BJ (cell line): ENCODE measurements at regions not wholly inside any gene's neighbourhood (a gene's known extent, or its start where the extent isn't known, plus 50 kb on each side); places are given as distances from the start of the nearest gene placed in this dataset.

Experiments used
- CTCF ChIA-PET: fragments of 350-600 bp; formaldehyde crosslinking; extraction: SDS; loops from one replicate; lab custom pipeline; 2021; ENCODE audit warnings: antibody characterized with exemption, inconsistent platforms; lab: Yijun Ruan, JAX
- POLR2A ChIA-PET: fragments of 300-600 bp; sonication (Branson Sonifier 250); formaldehyde crosslinking; extraction: SDS; loops from one replicate; lab custom pipeline; 2021; ENCODE audit warnings: antibody characterized with exemption; lab: Charles Lee
- DNase-seq: peaks from one replicate; pipeline ENCODE4 v3.0.0-alpha.2; 2011; ENCODE audit warnings: low read depth
- H3K27me3 ChIP-seq: 2 replicates; pipeline ENCODE4 v1.6.0; 2011; ENCODE audit warnings: low read length; ENCODE audit not compliant: control insufficient read depth, insufficient read depth
- H3K36me3 ChIP-seq: 2 replicates; pipeline ENCODE4 v1.5.1; 2011; ENCODE audit warnings: low read length; ENCODE audit not compliant: control insufficient read depth, insufficient read depth
- H3K4me3 ChIP-seq: 2 replicates; pipeline ENCODE4 v1.5.1; 2011; ENCODE audit warnings: low read depth, mild to moderate bottlenecking, control low read depth, low read length
- TF ChIP-seq, protein P1 (sequence below): IDR thresholded peaks from 2 replicates; pipeline ENCODE4 v1.5.1; 2011; ENCODE audit warnings: low read depth, mild to moderate bottlenecking, control low read depth, inconsistent platforms, low read length, moderate library complexity; ENCODE audit not compliant: insufficient read depth

DNA sequence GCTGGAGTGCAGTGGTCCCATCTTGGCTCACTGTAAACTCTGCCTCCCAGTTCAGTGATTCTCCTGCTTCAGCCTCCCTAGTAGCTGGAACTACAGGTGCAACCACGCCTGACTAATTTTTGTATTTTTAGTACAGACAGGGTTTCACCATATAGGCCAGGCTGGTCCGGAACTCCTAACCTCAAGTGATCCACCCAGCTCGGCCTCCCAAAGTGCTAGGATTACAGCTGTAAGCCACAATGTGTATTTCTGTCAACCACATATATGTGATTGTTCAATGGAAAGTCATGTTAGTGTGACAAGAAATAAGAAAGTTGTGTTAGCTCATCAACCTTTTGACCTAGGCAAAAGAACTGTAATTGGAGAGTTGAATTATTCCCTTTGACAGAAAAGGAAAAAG lies 677.1 kb upstream of the CHD1 start:
- no peak overlapping the region for H3K4me3 ChIP-seq
- no peaks in the 10 kb centered on the region for H3K27me3 ChIP-seq
- H3K36me3 ChIP-seq, result no peaks in the 10 kb centered on the region
- DNase-seq, result no peak
- ChIA-PET POLR2A (no interaction called here), CTCF (no interaction called here)
- TF ChIP-seq, protein P1, sequence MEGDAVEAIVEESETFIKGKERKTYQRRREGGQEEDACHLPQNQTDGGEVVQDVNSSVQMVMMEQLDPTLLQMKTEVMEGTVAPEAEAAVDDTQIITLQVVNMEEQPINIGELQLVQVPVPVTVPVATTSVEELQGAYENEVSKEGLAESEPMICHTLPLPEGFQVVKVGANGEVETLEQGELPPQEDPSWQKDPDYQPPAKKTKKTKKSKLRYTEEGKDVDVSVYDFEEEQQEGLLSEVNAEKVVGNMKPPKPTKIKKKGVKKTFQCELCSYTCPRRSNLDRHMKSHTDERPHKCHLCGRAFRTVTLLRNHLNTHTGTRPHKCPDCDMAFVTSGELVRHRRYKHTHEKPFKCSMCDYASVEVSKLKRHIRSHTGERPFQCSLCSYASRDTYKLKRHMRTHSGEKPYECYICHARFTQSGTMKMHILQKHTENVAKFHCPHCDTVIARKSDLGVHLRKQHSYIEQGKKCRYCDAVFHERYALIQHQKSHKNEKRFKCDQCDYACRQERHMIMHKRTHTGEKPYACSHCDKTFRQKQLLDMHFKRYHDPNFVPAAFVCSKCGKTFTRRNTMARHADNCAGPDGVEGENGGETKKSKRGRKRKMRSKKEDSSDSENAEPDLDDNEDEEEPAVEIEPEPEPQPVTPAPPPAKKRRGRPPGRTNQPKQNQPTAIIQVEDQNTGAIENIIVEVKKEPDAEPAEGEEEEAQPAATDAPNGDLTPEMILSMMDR, result no peak

- TF ChIP-seq, protein P1, result no peak
- CTCF ChIA-PET, result no interaction called here
These were observed 672.1 kb upstream of the CHD1 start for GRCh38 chr5:99600952-99601351.

GRCh38 chr5:99590806-99591205 lies 662.0 kb upstream of the CHD1 start:
- H3K36me3 ChIP-seq, result no peaks in the 10 kb centered on the region
- no peak overlapping the region for H3K4me3 ChIP-seq
- TF ChIP-seq, protein P1, result no peak
- ChIA-PET CTCF (no interaction called here), POLR2A (no interaction called here)
- no peaks in the 10 kb centered on the region for H3K27me3 ChIP-seq
- DNase-seq, result no peak

More at GRCh38 chr5:99600952-99601351, 672.1 kb upstream of the CHD1 start:
- Histone ChIP-seq H3K36me3 (no peaks in the 10 kb centered on the region; the same call in 1 of the 2 replicates), H3K27me3 (no peaks in the 10 kb centered on the region), H3K4me3 (no peak overlapping the region)
- POLR2A ChIA-PET, result no interaction called here
- DNase-seq, result no peak

DNA sequence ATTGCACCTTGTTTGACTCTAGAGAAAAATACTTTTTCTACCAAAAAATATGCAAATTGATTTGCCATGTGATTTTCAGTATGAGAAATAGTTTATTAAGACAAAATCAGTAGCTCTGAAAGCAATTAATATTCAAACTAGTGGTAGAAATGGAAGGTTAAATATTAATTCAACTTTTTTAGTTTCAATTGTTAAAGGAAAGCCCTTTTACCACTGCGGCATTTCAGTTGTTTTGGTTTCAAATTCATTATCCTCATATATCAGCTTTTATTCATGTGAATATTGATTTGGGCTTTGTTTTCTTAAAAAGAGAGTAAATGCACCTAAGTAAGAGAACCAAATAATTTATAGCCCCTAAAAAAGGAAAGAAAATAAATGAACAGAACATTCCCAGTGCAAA lies 660.6 kb upstream of the CHD1 start:
- TF ChIP-seq, protein P1, result no peak
- no peaks in the 10 kb centered on the region for H3K27me3 ChIP-seq
- DNase-seq, result no peak
- ChIA-PET POLR2A (no interaction called here), CTCF (no interaction called here)
- H3K4me3 ChIP-seq, result no peak overlapping the region
- no peaks in the 10 kb centered on the region for H3K36me3 ChIP-seq

DNA sequence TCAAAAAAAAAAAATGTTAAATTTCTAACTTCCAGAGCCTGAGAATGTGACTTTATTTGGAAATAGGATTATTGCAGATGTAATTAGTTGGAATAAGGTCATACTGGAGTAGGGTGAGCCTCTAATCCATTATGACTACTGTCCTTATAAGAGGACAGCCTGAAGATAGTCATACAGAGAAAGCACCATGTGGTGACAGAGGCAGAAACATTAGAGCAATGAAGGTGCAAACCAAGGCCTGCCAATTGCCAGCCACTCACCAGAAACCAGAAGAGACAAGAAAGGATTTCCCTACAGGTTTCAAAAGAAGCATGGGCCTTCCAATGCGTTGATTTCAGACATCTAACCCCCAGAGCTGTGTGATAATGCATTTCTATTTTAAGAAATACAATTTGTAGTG lies 659.2 kb upstream of the CHD1 start:
- H3K4me3 ChIP-seq, result no peak overlapping the region
- no peak for DNase-seq
- no peaks in the 10 kb centered on the region for H3K27me3 ChIP-seq
- ChIA-PET POLR2A (no interaction called here), CTCF (no interaction called here)
- no peaks in the 10 kb centered on the region for H3K36me3 ChIP-seq
- TF ChIP-seq, protein P1, result no peak
